MV-4-11 (cell line): ENCODE measurements at regions not wholly inside any gene's neighbourhood (a gene's known extent, or its start where the extent isn't known, plus 50 kb on each side); places are given as distances from the start of the nearest gene placed in this dataset.
"Not testable (repeated sequence)": the region's sequence is repeated elsewhere in the genome, so short reads cannot be mapped to it uniquely, and the experiment has no call there.

ENCODE experiments used
- DNase-seq: peaks from one replicate; lab custom pipeline; 2025; lab: John Stamatoyannopoulos, UW

DNA sequence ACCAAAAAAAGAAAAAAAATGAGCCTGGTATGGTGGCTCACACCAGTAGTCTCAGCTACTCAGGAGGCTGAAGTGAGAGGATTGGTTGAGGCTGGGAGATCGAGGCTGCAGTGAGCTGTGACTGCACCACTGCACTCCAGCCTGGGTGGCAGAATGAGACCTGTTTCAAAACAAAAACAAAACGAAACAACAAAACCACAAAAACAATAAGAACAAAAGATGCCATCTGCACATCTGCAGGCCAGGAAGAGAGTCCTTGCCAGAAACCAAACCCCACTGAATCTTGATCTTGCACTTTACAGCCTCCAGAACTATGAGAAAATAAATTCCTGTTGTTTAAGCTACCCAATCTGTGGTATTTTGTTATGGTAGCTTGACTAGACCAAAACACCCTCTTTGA lies 207.7 kb downstream of the YTHDC2 start:
- DNase-seq, result no peak

DNA sequence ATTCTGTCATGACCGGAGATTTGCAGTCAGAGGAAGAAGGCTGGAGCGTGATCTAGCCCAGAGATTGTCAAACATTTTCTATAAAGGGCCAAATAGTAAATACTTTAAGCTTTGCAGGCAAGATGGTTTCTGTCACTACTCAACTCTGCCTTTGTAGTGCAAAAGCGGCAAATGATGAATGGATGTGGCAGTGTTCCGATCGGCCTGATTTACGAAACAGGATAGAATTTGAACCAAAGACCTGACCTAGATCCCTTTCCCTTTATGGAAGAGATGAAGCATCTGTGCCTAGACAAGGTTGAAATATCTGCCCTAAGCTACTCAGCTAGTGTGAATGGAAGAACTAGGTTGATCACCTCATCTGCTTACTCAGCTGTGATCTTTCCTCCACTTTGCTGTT lies 209.5 kb downstream of the YTHDC2 start:
- DNase-seq, result no peak

DNA sequence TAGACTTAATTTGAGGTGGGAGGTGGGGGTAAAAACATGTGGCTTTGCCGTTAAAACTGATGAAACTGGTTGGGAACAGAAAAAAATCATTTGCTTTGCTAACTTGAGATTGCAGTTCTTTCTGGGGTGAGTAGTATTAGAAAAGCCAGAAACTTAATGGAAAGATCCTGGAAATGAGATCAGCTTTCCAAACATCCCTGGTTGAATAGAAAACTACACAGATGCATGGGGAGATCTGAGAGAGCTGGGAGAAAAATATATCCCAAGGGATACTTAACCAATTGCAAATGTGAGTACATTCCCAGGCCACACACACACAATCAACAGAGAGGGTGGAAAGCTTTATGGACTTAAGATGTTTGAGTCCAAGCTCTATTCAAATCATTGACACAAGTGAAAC lies 222.3 kb downstream of the YTHDC2 start:
- no peak for DNase-seq

DNA sequence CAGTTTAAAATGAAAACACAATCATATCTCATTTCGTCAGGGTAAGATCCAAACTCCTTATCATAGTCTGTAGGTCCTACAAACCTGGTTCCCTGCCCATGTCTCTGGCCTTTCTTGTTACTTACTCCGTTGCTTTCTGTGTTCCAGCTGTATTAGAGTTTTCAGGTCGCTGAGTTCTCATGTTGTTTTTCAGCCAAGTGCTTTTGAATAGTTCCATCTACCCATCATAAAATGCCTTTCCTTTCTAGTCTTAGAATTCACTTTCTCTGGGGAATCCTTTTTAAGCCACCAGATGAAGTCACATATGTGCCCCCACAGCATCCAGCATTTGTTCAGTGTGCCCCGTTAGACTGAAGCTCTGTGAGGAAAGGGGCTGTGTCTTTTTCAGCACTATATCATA lies 228.7 kb downstream of the YTHDC2 start:
- DNase-seq, result no peak

DNA sequence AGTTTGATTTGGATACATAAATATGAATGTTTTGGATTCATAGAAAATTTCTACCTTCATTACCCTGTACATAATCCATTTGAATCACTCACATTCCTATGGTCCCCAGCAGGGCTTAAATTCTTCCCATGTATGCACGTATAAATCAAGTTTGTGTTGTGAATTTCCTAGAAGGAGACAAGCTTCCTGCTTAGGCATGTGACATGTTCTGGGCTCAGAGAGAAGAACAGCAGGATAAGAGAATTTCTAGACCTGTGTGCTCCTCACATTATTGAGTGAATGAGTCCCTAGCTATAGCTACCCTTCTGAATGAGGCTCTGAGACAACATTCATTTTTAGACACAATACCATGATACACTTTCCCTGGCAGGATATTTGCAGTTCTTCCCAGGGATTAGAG lies 229.1 kb downstream of the YTHDC2 start:
- no peak for DNase-seq

DNA sequence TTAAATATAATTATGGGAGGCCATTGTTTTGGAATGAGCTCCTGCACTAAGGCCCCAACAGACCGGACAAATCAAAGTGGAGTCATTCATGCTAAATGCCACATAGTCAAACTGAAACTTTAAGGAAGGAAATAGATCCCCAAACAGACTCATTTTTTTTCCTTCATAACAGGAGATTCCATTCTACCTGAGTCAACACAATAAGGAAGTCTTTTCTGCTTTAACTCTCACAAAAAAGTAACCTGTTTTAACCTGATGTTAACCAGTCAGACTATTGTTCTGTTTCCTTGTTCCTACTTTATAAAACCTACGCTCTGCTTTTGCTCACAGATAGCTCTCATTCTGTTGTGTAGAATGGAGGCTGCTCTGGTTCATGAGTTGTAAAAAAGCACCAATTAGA lies 234.9 kb downstream of the YTHDC2 start:
- no peak for DNase-seq

DNA sequence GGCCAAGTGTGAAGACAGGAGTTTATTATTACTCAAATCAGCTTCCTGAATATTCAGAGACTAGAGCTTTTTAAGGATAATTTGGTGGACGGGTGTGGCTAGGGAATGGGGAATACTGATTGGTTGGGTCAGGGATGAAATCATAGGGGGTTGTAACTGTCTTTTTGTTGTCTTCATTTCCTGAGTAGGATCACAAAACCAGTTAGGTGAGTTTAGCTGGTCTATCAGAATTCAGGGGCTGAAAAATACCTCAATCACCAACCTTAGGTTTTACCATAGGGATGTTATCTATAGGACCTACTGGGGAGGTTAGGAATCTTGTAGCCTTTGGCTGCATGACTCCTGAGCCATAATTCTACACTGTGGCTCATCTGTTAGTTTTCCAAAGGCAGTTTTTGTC lies 235.8 kb downstream of the YTHDC2 start:
- no peak for DNase-seq

DNA sequence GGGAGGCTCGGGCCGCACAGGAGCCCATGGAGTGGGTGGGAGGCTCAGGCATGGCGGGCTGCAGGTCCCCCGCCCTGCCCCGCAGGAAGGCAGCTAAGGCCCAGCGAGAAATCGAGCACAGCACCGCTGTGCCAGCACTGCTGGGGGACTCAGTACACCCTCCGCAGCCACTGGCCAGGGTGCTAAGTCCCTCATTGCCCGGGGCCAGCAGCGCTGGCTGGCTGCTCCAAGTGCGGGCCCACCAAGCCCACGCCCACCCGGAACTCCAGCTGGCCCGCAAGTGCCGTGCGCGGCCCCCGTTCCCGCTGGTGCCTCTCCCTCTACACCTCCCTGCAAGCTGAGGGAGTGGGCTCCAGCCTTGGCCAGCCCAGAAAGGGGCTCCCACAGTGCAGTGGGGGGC lies 239.7 kb downstream of the YTHDC2 start:
- not testable (repeated sequence) for DNase-seq

DNA sequence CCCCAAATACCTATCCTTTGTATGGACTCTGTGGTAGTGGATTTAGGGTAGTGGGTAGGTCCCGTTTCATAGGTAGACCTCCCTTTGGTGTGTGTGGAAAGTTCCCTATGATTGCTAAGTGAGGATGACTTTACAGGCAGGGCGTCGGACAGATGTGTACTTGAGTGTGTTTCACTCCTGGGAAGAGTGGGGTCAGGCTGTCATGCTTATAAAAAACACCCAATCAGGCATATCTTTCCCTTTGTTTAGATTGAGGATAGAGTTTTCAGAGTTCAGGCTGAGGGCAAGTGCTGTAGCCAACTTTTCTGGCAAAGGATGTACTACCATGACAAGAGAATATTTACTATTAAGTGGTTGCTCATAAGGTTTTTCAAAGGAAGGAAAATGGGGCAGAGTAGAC lies 242.0 kb downstream of the YTHDC2 start:
- DNase-seq, result no peak

DNA sequence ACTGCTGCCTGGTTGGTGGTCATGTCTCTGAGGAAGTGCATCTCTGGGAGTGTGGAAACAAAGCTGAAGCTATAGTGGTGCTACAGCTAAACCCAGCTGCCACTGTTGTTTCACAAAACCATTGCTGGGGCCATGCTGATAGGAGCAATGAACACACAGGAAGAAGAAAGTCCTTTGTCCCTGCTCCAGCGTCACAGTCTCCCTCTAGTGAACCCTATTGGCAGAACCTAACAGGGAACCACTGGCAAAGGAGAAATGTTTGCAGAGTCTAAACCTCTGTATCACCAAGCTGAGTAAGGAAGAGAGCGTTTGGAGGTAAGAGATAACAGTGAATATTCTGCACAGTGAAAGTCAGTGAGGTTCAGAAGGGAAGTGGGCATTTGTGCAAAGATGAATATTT lies 244.0 kb downstream of the YTHDC2 start:
- DNase-seq, result no peak

DNA sequence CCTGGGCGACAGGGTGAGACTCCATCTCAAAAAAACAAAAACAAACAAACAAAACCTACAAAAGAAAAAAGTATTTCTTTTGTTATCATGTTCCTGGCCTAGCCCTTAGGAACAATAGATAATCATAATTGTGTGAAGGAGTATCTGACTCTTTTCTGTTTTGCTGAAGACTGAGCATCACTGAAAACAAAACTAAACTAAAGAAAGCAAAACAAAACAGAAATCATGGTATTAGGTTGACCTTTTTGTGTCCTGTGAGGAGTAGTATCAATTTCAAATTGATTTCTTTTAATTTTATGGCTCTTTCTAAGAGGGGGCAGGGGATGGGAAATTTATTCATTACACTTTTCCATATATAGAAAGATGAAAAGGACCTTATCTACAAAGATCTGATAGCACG lies 246.0 kb downstream of the YTHDC2 start:
- DNase-seq, result no peak

DNA sequence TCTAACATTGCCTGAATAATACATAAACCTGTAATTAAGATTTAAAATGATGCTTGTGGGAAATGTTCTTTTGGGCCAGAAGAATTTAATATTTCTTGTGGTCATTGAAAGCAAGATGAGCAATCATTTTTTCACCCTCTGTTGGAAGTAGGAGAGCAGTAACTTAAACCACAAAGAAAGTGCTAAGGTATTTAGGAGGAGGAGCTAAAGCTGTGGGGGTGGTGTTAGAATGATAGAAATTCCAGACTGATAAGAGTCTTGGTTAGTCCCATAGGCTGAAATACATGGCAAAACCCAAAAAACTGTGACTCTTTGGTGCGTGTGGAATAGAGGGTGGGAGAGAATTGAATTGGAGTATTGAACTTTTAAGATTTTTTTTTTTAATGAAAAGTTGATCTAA lies 247.0 kb downstream of the YTHDC2 start:
- DNase-seq, result no peak

DNA sequence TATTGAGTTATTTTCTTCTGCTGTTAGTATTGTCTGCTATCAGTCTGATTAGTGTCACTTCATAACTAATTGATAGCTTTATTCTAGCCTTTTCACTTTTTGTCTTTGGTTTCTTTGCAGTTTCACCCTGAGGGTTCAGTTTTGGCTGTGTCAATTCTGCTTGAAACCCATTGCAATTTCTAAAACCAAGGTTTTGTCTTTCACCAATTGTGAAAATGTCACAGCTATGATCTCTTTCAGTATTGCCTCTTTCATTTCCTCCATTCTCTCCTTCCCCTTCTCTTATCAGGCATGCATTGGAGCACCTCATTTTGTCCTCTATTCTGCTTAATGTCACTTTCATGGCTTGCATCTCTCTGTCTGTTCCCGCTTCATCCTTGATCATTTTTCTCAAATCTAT lies 248.1 kb downstream of the YTHDC2 start:
- no peak for DNase-seq

DNA sequence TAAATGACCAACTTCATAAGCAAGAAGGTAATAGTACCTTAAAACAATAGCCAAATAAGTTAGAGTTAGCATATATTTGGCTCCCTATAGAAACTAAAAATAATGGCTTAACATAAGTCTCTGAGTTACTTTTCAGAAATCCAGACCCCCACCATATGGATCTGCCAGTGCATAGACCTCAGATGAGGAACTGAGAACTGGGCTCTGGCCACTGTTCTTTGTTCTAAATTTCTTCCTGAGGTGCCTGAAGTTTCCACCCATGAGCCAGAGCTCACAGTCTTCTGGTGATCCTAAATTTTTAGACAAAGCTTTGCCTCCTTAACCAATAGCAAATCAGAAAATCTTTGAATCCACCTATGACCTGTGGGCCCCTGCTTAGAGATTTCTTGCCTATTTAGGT lies 250.9 kb downstream of the YTHDC2 start:
- DNase-seq, result peak; percentile 23

DNA sequence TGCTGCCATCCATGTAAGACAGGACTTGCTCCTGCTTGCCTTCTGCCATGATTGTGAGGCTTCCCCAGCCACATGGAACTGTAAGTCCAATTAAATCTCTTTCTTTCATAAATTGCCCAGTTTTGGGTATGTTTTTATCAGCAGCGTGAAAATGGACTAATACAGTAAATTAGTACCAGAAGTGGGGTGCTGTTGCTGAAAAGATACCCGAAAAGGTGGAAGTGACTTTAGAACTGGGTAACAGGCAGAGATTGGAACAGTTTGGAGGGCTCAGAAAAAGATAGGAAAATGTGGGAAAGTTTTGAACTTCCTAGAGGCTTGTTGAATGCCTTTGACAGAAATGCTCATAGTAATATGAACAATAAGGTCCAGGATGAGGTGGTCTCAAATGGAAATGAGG lies 253.3 kb downstream of the YTHDC2 start:
- DNase-seq, result not testable (repeated sequence)

DNA sequence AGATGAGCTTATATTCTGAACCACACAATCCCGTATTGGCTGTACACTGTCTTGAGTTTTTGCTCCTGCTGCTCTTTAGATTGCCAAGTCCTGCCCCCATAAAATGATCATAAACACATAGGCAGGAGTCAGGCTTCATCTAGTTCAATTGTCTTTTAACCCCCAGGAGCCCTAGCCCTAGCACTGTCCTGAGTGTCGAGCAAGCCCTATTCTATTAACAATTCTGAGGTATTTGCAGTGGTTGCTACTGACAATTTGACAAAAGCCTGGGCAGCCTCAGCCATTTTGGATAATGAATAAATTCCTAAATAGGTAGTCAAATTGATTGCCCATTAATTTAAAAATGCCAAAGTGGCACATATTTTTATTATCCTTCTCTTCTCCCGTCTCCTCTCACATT lies 257.2 kb downstream of the YTHDC2 start:
- DNase-seq, result no peak

DNA sequence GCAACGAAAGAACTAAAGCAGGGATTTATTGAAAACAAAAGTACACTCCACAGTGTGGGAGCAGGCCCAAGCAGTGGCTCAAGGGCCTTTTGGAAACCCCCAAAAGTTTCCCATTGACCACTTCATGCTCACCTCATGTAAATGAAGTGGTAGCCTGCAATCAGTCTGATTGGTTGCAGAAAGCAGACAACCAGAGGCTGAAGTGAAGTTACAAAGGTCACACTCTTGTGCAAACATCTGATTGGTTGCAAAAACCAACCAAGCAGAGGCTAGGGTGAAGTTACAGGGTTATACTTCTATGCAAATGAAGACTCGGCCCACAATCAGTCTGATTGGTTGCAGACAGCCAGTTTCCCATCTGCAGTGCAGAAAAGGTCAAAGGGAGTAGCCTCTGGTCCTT lies 258.0 kb downstream of the YTHDC2 start:
- no peak for DNase-seq

DNA sequence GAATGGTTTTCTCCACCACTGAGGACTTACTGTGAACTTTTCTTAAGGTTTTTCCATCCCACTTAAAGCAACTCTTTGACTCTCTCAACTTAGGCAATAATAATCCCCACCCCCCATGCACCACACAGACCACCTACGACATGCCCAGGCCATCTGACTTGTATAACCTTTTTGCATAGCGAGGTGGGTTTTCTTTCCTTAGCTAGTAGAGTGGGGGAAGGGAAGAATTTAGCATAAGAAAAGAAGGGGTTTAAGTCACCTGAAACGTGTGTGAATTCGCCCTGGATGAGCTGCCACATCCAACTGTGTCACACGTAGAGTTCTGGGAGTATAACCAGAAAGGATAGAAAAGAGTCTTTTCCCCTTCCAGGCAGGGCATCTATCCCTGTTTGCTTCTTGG lies 262.7 kb downstream of the YTHDC2 start:
- no peak for DNase-seq

DNA sequence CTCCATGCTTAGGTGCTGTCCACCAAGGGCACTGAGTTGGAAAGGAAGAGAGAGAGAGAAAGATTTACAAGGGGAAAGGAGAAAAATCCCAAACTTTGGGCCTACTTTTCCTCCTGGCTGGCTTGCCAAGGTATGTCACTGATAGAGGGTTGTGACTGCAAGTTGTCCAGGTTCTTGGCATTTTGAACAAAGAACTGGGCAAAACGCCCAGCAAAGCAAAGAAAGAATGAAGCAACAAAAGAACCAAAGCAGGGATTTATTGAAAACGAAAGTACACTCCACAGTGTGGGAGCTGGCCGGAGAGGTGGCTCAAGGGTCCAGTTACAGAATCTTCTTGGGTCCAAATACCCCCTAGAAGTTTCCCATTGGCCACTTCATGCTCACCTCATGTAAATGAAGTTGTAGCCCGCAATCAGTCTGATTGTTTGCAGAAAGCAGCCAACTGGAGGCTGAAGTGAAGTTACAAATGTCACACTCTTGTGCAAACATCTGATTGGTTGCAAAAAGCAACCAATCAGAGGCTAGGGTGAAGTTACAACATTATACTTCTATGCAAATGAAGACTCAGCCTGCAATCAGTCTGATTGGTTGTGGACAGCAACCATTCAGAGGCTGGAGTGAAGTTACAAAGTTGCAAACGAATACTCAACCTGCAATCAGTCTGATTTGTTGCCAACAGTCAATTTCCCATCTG lies 263.5 kb downstream of the YTHDC2 start:
- no peak for DNase-seq

DNA sequence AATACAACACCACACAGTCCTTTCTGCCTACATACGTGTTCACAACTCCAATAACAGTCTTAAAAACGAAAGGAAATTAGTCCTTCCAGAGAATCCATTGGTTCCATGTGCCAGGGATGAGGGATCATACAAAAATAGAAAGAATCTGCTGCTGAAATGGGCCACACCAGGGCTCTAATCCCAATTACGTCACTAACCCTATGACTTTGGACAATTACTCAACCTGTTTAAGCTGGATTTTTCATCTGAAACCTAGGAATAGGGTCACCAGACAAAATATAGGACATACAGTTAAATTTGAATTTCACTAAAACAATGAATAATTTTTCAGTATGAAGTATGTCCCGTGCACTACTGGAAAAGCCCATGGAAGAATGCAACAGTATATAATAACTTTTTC lies 264.7 kb downstream of the YTHDC2 start:
- DNase-seq, result no peak

DNA sequence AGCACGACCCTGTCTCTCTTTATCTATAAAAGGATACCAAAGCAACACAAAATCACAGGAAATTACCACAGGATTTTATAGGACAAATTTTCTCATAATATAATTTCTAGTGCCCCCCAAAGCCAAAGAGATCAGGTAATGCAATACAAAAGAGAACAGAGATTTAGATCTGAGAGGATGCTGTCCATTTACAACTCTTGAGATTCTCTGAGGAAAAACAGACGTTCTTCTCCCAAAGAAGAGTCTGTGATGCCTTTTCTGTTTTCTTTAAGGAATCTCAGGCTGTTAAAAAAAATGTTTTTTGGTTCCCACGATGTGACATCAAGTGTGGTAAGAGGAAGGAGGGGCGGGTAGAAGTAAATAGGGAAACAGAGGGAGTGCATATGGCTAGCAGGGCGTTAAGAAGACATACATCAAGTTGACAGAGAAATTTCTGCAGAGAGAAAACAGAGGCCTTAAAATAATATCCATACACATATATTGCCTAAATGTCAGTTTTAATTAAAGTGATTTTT lies 274.7 kb downstream of the YTHDC2 start:
- DNase-seq, result no peak

DNA sequence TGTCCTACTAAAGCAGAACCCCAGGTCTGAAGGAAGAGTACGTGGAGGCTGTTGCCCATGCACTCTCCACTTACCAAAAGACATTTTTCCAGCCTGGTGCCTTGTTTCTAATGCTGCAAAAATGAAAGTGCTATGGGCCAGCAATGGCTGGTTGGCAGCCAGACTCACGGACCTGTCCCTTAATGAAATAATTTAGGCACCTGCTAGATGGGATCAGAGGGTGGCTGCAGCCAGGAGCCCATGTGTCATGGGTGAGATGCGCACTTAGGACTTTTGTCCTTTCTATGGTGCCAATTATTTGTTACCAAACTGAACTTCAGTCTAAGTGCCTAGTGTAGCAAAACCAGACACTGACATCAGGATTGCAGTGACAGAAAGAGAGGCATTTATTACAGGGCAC lies 276.3 kb downstream of the YTHDC2 start:
- no peak for DNase-seq

DNA sequence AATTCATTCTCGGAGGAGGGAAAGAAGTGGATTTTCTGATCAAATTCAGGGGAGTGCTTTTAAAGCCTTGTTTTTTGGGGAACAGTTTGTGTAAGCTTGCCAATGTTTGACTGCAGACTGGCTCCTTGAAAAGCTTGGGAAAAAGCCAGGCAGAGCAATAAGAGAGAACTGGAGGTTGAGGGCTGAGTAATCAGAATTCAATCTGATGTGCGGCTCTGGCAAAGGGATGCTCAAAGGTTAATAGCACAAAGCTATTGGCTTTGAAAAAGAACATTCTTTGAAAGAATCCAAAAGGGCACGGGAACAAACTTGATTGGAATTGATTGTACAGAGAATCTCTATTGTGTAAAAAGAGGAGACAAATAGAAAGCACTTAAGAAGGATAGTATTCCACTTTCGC lies 279.3 kb downstream of the YTHDC2 start:
- DNase-seq, result no peak

DNA sequence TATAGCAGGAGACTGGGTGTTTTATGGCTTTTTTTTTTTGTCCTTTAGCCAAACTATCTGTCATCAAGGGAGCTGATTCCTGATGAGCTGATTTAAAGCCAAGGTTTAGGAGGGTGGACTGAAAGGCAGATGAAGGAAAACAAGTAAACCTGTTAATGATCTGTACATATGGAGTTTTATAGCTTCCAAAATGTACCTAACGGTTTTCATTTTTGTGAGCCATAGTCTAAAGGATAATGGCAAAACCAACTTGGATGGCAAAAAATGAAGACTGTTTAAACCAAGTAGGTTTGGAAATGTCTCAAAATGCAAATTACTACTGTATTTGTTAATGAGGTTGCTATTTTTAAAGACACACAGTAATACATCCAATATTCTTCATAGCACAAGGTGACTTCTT lies 281.5 kb downstream of the YTHDC2 start:
- no peak for DNase-seq

DNA sequence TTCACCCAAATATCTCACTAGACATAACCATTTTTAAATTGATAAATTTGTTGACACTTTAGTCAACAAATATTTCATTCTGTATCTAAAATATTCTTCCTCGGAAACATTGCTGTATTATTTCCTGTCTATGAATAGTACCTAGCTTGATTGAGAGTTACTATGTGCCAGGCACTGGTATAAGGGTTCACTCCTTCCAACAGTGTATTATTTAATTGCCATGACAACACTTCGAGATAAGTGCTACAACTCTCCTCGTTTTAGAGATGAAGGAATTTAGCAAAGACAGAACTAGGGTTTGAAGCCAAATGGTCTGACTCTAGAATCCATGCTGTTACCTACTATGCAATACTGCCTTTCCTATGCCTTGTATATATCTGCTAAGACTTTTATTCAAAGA lies 287.2 kb downstream of the YTHDC2 start:
- no peak for DNase-seq
